Heart left ventricle (tissue), 16 donors: ENCODE measurements at regions not wholly inside any gene's neighbourhood (a gene's known extent, or its start where the extent isn't known, plus 50 kb on each side); places are given as distances from the start of the nearest gene placed in this dataset.

Experiments used
- ATAC-seq, 4 donors: fragments of 200-7000 bp; cut with Tn5 transposase; one replicate each; pipeline ENCODE4 v1.9.1; 2020 to 2022; ENCODE audit warnings: moderate library complexity in 4 of 4, mild to moderate bottlenecking in 3 of 4, moderate number of reproducible peaks in 1 of 4
- DNase-seq, 5 donors: peaks; one replicate each; pipeline ENCODE4 v3.0.0-alpha.2; 2020
- H3K27ac ChIP-seq, 12 donors: fragments of 200-600 bp; sonication (generic) in 4 of 12; one replicate each; pipeline versions ENCODE4 v1.5.0 to v1.8.0; 2016 to 2022; ENCODE audit warnings: mild to moderate bottlenecking in 2 of 12
- H3K27me3 ChIP-seq, 9 donors: fragments of 200-600 bp; sonication (generic) in 2 of 9; one replicate each; pipeline versions ENCODE4 v1.5.1 to v1.8.0; 2016 to 2022; ENCODE audit warnings: mild to moderate bottlenecking in 3 of 9
- H3K36me3 ChIP-seq, 9 donors: fragments of 200-600 bp; sonication (generic) in 2 of 9; one replicate each; pipeline versions ENCODE4 v1.5.0 to v1.8.0; 2018 to 2022; ENCODE audit warnings: mild to moderate bottlenecking in 2 of 9
- H3K4me1 ChIP-seq, 12 donors: fragments of 200-600 bp; sonication (generic) in 4 of 12; one replicate each; pipeline versions ENCODE4 v1.5.0 to v1.8.0; 2016 to 2022; ENCODE audit warnings: mild to moderate bottlenecking in 3 of 12
- H3K4me3 ChIP-seq, 12 donors: fragments of 200-600 bp; sonication (generic) in 4 of 12; one replicate each; pipeline versions ENCODE4 v1.5.0 to v1.8.0; 2017 to 2022; ENCODE audit warnings: mild to moderate bottlenecking in 9 of 12, moderate library complexity in 4 of 12
- H3K9me3 ChIP-seq, 12 donors: fragments of 200-600 bp; sonication (generic) in 4 of 12; one replicate each; pipeline versions ENCODE4 v1.5.0 to v1.8.0; 2016 to 2022; ENCODE audit warnings: mild to moderate bottlenecking in 1 of 12
- CTCF ChIP-seq, 12 donors: fragments of 200-600 bp; sonication (generic) in 4 of 12; IDR thresholded peaks; one replicate each; pipeline versions ENCODE4 v1.5.0 to v1.8.0; 2018 to 2022; ENCODE audit warnings: antibody characterized with exemption in 12 of 12, mild to moderate bottlenecking in 5 of 12
- POLR2A ChIP-seq, 2 donors: fragments of 450-650 bp; IDR thresholded peaks; one replicate each; pipeline ENCODE4 v1.6.1; 2017; ENCODE audit warnings: antibody characterized with exemption in 2 of 2, mild to moderate bottlenecking in 2 of 2, moderate library complexity in 2 of 2
- WGBS, 4 donors: extraction: QIAGEN DNeasy Blood & Tissue Kit in 2 of 4; methylation state at CpG; one replicate each; pipeline versions ENCODE4 v1.1.5 to v1.1.7; 2013 to 2018; 5-methylcytosine and 5-hydroxymethylcytosine counted together
- intact Hi-C, 10 donors: fragments of 100-400 bp; cut with DNase I; formaldehyde crosslinking; loops; one replicate each; pipeline versions ENCODE4 v1.11.1 to v1.14.2; 2022
- donor health status: ischemic (EF 13 %, LVEDD 7.1; RV severe dilation, severe dysfunction).
- donor health status: healthy with polysubstance abuse.
- donor health status: DM: no; HTN: yes; CAD: no.
- donor health status: DM: no; HTN: no; CAD: no.
- donor health status: ischemic (EF 25% LVEDD 6.9; RV normal size, moderate dysfunction).
- donor health status: ischemic (EF 25% LVEDD 5.7; RV mildly dilated, moderate dysfunction).
- donor health status: healthy.
- donor health status: DM: yes; HTN: yes; CAD: no.
- donor health status: ischemic (EF 35%, LVEDD 5.7; RV mildly dilated, moderate dysfunction).
- donor health status: nonischemic (EF 11% LVEDD 7.7; RV severe dilation, severe dysfunction).
- donor health status: DM: yes; HTN: yes; CAD: no.
- donor health status: PGD.
- donor health status: ischemic (EF 29% LVEDD 5.4; RV normal size, mild dysfunction).
- donor health status: nonischemic (EF 23%, LVEDD 6.1; RV moderate dilation, normal function).

DNA sequence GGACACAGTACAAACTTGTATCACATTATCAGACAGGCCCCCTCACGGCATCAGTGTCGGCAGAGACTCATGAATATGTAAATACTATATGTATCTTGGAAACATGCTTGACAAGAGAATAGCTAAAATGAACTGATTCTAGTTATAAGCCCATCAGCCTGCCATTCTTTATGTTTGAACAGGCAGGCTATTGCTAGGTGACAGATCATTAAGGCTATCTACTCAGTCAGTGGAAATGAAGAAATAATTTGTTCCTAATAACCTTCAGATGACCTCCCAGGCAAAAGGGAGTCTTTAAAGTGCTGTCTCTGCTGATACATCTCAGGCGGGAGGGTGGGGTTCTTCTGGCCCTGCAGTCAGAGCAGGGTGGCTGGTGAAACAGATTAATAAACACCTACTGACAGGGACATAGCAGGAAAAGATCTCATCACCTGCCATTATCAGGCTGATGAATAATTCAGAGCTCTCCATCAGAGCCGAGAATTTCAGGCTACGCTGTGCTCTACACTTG, 394.2 kb downstream of the RASEF start:
- DNase-seq, result no peak
- no peak for ATAC-seq
- Histone ChIP-seq H3K27ac (no peak overlapping the region), H3K9me3 (peaks cover 0 to 4% (median 0%) of the 10 kb centered on the region in 12 donors), H3K4me1 (no peaks in the 10 kb centered on the region), H3K27me3 (no peaks in the 10 kb centered on the region), H3K4me3 (no peak overlapping the region), H3K36me3 (no peaks in the 10 kb centered on the region)
- no peak for TF ChIP-seq CTCF (IDR thresholded peaks at IDR 0.05)
- no peak for TF ChIP-seq POLR2A (IDR thresholded peaks at IDR 0.05)
- 63 to 69% (median 66%) methylated on average over 5 of the region's 5 CpGs for WGBS, 4 donors
- intact Hi-C loops, result no loop called here

GRCh38 chr9:82670000-82670399, 392.9 kb downstream of the RASEF start:
- DNase-seq, result no peak
- no peaks in the 10 kb centered on the region for H3K4me1 ChIP-seq
- H3K27ac ChIP-seq, result no peak overlapping the region
- TF ChIP-seq POLR2A (IDR thresholded peaks at IDR 0.05) (no peak), CTCF (IDR thresholded peaks at IDR 0.05) (no peak)
- H3K4me3 ChIP-seq, result no peak overlapping the region
- no peak for ATAC-seq
- H3K9me3 ChIP-seq, result no peaks in the 10 kb centered on the region
- no peaks in the 10 kb centered on the region for H3K27me3 ChIP-seq
- H3K36me3 ChIP-seq, result no peaks in the 10 kb centered on the region
- 88 to 91% (median 90%) methylated on average over 3 of the region's 3 CpGs for WGBS, 4 donors
- intact Hi-C loops, result no loop called here

GRCh38 chr9:82670726-82671125, 392.2 kb downstream of the RASEF start:
- intact Hi-C loops, result no loop called here
- no peak for DNase-seq
- Histone ChIP-seq H3K36me3 (no peaks in the 10 kb centered on the region), H3K4me3 (no peak overlapping the region), H3K4me1 (no peaks in the 10 kb centered on the region), H3K9me3 (no peaks in the 10 kb centered on the region), H3K27ac (no peak overlapping the region), H3K27me3 (no peaks in the 10 kb centered on the region)
- no peak for ATAC-seq
- no peak for TF ChIP-seq CTCF (IDR thresholded peaks at IDR 0.05)
- no peak for TF ChIP-seq POLR2A (IDR thresholded peaks at IDR 0.05)
- 60 to 78% (median 66%) methylated on average over 1 of the region's 1 CpG for WGBS, 4 donors

DNA sequence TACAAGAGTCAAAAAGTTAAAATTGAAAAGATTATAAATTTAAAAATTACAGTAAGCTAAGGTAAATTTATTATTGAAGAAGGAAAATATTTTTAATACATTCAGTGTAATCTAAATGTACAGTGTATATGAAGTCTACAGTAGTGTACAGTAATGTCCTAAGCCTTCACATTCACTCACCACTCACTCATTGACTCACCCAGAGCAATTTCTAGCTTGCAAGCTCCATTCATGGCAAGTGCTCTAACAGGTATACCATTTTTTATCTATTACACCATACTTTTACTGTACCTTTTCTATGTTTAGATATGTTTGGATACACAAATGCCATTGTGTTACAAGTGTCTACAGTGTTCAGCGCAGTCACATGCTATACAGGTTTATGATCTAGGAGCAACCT, 389.7 kb downstream of the RASEF start:
- ATAC-seq (no peak), DNase-seq (no peak)
- H3K4me3 ChIP-seq, result no peak overlapping the region
- no peaks in the 10 kb centered on the region for H3K9me3 ChIP-seq
- H3K27ac ChIP-seq, result no peak overlapping the region
- no peaks in the 10 kb centered on the region for H3K4me1 ChIP-seq
- TF ChIP-seq POLR2A (IDR thresholded peaks at IDR 0.05) (no peak), CTCF (IDR thresholded peaks at IDR 0.05) (no peak)
- no peaks in the 10 kb centered on the region for H3K36me3 ChIP-seq
- intact Hi-C loops, result no loop called here
- H3K27me3 ChIP-seq, result no peaks in the 10 kb centered on the region
- 94 to 100% (median 98%) methylated on average over 1 of the region's 1 CpG for WGBS, 4 donors
